NCI-H1417 treated with DMSO at 0.1 percent for 48 hours (cell line): ENCODE measurements at regions not wholly inside any gene's neighbourhood (a gene's known extent, or its start where the extent isn't known, plus 50 kb on each side); places are given as distances from the start of the nearest gene placed in this dataset.
"Not testable (repeated sequence)": the region's sequence is repeated elsewhere in the genome, so short reads cannot be mapped to it uniquely, and the experiment has no call there.

Experiments used
- DNase-seq: peaks from one replicate; lab custom pipeline; 2025; lab: John Stamatoyannopoulos, UW

DNA sequence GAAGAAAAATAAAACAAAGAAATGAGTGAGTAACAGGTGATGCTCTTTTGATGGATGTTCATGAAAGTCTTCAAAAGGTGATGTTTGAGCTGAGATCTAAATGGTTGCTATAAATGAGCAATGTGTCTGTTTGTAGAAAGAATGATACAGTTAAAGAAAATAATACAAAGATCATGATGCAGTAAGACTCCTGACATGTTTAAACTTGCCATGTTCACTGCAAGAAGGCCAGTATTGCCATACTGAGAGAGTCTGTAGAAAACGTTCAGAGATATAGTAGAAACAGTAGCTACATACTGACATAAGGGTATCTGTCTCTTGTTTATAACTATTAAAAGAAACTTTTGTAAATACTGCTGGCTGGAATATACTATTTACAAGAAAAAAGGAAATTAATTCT lies 1609.2 kb upstream of the ACO1 start:
- DNase-seq = no peak

- no peak for DNase-seq
Measured at GRCh38 chr9:30796764-30797163, 1587.7 kb upstream of the ACO1 start.

DNA sequence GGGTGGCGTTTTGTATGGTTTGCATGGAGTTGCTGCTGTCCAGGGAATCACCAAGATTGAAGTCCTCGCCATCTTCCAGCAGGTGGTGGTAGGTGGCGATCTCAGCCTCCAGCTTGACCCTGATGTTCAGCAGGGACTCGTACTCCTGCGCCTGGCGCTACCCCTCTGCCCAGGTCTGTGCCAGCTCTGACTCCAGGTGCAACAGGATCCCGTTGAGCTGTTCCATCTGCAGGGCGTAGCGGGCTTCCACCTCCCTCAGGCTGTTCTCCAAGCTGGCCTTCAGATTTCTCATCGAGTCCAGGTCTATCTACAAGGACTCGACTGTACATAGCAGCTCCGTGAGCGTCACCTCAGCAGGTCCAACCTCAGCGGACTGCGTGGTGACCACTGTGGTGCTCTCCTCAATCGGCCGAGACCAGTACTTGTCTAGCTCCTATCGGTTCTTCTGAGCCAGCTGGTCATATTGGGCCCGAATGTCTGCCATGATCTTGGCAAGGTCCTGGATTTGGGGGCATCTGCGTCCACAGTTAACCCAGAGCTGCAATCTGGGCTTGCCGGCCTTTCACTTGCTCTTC lies 1584.8 kb upstream of the ACO1 start:
- no peak for DNase-seq

GRCh38 chr9:30800421-30800820 lies 1584.0 kb upstream of the ACO1 start:
- DNase-seq = no peak

GRCh38 chr9:30812821-30813220 lies 1571.6 kb upstream of the ACO1 start:
- no peak for DNase-seq

DNA sequence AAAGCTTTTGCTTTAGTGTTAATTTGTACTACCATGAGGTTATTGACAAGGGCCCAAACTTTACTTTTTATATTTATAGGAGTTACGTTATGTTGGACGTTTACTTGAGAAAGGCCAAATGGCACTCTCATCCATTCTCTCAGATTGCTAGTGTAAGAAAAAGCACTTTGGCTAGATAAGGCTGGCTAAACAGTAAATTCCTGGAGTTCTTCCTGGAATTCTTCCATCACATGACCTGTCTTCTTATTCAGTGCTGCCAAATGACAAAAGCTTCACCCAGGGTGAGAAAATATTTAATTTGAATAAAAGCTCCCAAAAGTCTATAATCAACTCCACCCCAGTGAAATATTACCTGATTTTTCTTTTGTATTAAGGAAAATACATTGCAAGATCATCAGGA lies 1568.9 kb upstream of the ACO1 start:
- no peak for DNase-seq

GRCh38 chr9:30845136-30845535 lies 1539.3 kb upstream of the ACO1 start:
- no peak for DNase-seq

- no peak for DNase-seq
Measured at GRCh38 chr9:30846651-30847050, 1537.8 kb upstream of the ACO1 start.

DNA sequence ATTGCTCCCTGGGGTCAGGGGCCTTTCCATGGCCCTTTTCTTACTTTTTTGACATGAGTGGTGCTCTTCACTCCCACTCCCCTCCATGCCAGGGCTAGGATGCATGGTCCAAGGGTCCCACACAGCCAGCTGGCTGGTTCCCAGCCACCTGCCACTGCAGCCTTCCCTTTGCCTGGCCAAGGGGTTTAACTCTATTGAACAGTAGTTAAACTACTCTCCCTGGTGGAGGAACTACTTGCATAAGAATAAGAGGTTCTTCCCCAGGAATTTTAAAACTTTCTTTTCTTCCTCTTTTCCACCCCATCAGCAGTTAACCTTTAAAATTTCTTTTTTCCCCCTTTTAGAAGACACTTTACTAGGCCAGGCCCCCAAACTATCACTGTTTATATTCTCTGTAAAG lies 1532.8 kb upstream of the ACO1 start:
- DNase-seq = no peak

- no peak for DNase-seq
Measured at GRCh38 chr9:30900706-30901105, 1483.7 kb upstream of the ACO1 start.

- no peak for DNase-seq
Measured at GRCh38 chr9:30913331-30913730, 1471.1 kb upstream of the ACO1 start.

GRCh38 chr9:30915451-30915850 lies 1469.0 kb upstream of the ACO1 start:
- no peak for DNase-seq

- no peak for DNase-seq
Measured at GRCh38 chr9:30925126-30925525, 1459.3 kb upstream of the ACO1 start.

- no peak for DNase-seq
Measured at GRCh38 chr9:30925635-30926034, 1458.8 kb upstream of the ACO1 start.

DNA sequence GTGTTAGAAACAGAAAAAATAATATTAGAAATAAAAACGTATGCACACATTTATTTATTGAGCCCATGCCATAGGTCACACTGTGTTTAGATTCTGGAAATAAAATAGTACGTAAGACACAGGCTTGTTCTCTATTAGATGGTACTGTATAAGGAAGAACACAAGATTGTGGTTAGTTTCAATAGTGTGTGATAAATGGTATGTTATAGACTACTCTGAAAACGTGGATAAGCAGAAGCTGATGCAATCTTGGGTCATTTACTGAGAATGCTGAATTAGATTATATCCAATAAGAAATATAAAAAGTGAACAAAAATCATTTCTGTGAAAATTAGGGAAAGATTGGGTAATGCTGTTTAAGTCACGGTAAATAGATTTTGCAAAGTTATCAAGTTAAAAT lies 1456.4 kb upstream of the ACO1 start:
- no peak for DNase-seq

- no peak for DNase-seq
Measured at GRCh38 chr9:30932226-30932625, 1452.2 kb upstream of the ACO1 start.

- DNase-seq = no peak
Measured at GRCh38 chr9:30935730-30936129, 1448.7 kb upstream of the ACO1 start.

- no peak for DNase-seq
Measured at GRCh38 chr9:30937106-30937505, 1447.3 kb upstream of the ACO1 start.

DNA sequence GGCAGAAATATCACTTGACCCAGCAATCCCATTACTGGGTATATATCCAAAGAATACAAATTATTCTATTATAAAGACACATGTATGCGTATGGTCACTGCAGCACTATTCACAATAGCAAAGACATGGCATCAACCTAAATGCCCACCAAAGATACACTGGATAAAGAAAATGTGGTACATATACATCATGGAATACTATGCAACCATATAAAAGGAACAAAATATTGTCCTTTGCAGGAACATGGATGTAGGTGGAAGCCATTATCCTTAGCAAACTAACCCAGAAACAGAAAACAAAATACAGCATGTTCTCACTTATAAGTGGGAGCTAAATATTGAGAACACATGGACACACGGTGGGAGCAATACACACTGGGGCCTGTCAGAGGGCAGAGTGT lies 1441.6 kb upstream of the ACO1 start:
- not testable (repeated sequence) for DNase-seq

DNA sequence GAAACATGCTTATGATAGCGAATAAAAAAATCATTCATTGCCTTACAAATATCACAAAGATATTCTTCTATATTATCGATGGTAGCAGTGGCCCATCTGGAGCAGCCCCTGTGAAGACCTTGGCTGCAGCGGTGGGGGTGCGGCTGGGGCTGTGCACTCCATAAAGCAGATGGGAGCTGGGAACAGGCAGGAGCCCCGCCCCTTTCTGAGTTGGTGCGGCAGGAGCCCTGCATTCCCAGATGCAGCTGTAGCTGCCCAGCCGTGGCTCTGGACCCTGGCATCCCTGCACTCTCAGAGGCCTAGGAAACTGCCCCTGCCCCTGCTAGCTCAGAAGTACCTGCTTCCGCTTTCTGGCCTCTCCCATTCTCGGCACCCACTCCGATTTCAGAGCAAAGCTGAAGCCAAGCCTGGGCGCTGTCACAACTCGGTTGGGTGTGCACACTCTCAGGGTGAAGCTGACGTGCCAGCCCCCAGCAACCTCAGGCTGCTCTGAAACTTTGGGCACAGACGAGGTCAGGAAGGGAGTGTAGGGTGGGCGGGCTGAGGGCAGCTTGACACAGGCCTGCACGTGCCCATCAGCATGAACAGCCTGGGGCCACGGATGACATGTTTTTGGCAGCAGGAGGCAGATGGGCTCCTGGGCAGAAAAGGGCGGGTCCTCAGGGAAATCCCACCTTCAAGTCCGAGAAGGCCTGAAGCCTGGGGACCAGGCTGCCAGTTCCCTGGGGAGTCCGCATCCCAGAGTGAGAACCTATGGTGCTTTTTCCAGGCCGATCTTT lies 1440.8 kb upstream of the ACO1 start:
- no peak for DNase-seq

DNA sequence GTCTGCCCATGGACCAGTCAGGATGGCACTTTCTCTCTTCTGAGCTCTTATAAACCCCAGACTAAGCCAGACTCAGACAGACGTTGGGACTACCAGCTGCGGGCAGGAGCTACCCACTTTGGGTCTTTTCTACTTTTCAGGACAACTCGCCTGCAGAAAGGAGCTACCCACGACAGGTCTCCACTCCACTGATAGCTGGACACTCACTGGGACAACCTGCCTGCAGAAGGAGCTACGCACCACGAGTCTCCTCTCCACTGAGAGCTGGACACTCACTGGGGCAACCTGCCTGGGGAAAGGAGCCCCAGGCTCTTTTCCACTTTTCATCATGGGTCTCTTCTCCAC lies 1440.2 kb upstream of the ACO1 start:
- no peak for DNase-seq

- DNase-seq = no peak
Measured at GRCh38 chr9:30944741-30945280, 1439.6 kb upstream of the ACO1 start.

GRCh38 chr9:30964332-30964731 lies 1420.1 kb upstream of the ACO1 start:
- no peak for DNase-seq

DNA sequence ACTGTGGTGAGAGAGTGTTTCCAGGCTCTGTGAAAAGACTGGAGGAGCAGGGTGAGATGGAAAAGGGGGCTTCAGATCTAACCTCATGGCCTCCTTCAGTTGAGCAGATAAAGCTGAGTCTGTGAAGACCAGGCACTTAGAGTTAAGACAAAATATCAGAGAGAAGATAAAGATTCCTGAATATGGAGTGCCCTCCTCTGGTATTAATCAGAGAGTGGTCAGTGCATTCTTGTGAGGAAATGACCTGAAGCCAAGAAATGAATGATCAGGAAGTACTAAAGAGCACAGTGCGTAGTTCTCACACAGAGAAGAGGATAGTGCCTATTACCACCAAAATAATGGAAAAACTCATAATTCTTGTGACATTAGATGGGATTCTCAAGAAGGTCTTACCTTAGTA lies 1417.0 kb upstream of the ACO1 start:
- no peak for DNase-seq
